Panc1 (cell line): ENCODE measurements at regions not wholly inside any gene's neighbourhood (a gene's known extent, or its start where the extent isn't known, plus 50 kb on each side); places are given as distances from the start of the nearest gene placed in this dataset.

Experiments
- CTCF ChIP-seq: fragments of 450-650 bp; IDR thresholded peaks from 2 replicates; pipeline ENCODE4 v1.5.1; 2017; ENCODE audit warnings: mild to moderate bottlenecking
- REST ChIP-seq, 2 experiments: IDR thresholded peaks; 2 replicates each; pipeline ENCODE4 v1.6.1; 2011 to 2012; ENCODE audit warnings: low read depth in 2 of 2, control low read depth in 1 of 2, low read length in 1 of 2, mild to moderate bottlenecking in 1 of 2, moderate library complexity in 1 of 2; ENCODE audit not compliant: insufficient read depth in 1 of 2

- TF ChIP-seq CTCF, result no peak
- TF ChIP-seq REST (IDR thresholded peaks at IDR 0.05; ENCODE audit: insufficient read depth in 1 of 2, low read depth in 2 of 2, low read length in 1 of 2), result no peak
Measured at GRCh38 chr1:212205006-212205405, 80.2 kb upstream of the PPP2R5A start.
